SJSA1 (cell line): ENCODE measurements at regions not wholly inside any gene's neighbourhood (a gene's known extent, or its start where the extent isn't known, plus 50 kb on each side); places are given as distances from the start of the nearest gene placed in this dataset.

Experiments used
- DNase-seq, 2 experiments: peaks; one replicate each; pipeline ENCODE4 v3.0.0-alpha.2; 2015 to 2020; ENCODE audit warnings: low spot score in 2 of 2, low read depth in 1 of 2
- H3K27ac ChIP-seq: fragments of 250-450 bp; sonication (Bioruptor Pico); 2 replicates; pipeline ENCODE4 v1.5.1; 2020; ENCODE audit warnings: mild to moderate bottlenecking, moderate library complexity
- H3K27me3 ChIP-seq: fragments of 250-450 bp; sonication (Bioruptor Pico); replicated peaks from 2 replicates; pipeline ENCODE4 v1.5.1; 2020; ENCODE audit warnings: mild to moderate bottlenecking, moderate library complexity
- H3K36me3 ChIP-seq: fragments of 250-450 bp; sonication (Bioruptor Pico); 2 replicates; pipeline ENCODE4 v1.5.1; 2020; ENCODE audit warnings: mild to moderate bottlenecking
- H3K4me1 ChIP-seq: fragments of 250-450 bp; sonication (Bioruptor Pico); replicated peaks from 2 replicates; pipeline ENCODE4 v1.6.1; 2021; ENCODE audit warnings: mild to moderate bottlenecking
- H3K4me3 ChIP-seq: fragments of 250-450 bp; sonication (Bioruptor Pico); 2 replicates; pipeline ENCODE4 v1.5.1; 2020; ENCODE audit warnings: mild to moderate bottlenecking
- H3K9me3 ChIP-seq: fragments of 250-450 bp; sonication (Bioruptor Pico); replicated peaks from 2 replicates; pipeline ENCODE4 v1.5.1; 2020; ENCODE audit warnings: mild to moderate bottlenecking

DNA sequence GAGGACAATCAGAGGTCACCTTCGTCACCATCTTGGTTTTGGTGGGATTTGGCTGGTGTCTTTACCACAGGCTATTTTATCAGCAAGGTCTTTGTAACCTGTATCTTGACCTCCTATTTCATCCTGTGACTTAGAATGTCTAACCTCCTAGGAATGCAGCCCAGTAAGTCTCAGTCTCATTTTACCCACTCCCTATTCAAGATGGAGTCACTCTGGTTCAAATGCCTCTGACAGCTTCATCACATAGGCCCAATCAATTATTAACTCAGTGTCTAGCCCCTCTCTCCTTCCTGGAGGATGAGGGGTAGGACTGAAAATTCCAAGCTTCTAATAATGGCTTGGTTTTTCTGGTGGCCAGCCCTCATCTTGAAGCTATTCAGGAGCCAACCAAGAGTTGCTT is 111.4 kb upstream of the NAP1L1 start:
- no peak overlapping the region for H3K4me3 ChIP-seq
- DNase-seq = no peak

DNA sequence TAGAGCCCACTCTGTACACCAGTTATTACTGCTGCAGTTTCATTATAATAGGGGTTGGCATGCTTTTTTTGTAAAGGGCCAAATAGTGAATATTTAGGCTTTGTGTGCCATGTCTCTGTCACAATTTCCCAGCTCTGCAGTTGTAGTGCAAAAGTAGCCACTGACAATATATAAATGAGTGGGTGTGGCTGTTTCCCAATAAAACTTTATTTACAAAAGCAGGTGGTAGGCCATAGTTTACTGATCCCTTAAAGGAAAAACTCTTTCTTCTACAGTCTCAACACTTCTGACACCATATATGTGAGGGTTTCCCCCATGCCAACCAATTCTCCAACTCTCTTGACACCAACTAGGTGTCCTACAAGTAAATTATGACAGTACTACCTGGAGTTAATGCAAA is 110.2 kb upstream of the NAP1L1 start:
- Histone ChIP-seq H3K9me3 (peaks cover 5% of the 10 kb centered on the region; the same call in 1 of the 2 replicates), H3K27ac (no peak overlapping the region), H3K36me3 (no peaks in the 10 kb centered on the region), H3K4me1 (peaks cover 28% of the 10 kb centered on the region), H3K27me3 (no peaks in the 10 kb centered on the region), H3K4me3 (no peak overlapping the region)
- DNase-seq = no peak

More for the DNA sequence above, 111.4 kb upstream of the NAP1L1 start:
- H3K9me3 ChIP-seq = peaks cover 5% of the 10 kb centered on the region; the same call in 1 of the 2 replicates
- peaks cover 37% of the 10 kb centered on the region for H3K4me1 ChIP-seq
- no peaks in the 10 kb centered on the region for H3K27me3 ChIP-seq
- H3K27ac ChIP-seq = no peak overlapping the region
- H3K36me3 ChIP-seq = no peaks in the 10 kb centered on the region

DNA sequence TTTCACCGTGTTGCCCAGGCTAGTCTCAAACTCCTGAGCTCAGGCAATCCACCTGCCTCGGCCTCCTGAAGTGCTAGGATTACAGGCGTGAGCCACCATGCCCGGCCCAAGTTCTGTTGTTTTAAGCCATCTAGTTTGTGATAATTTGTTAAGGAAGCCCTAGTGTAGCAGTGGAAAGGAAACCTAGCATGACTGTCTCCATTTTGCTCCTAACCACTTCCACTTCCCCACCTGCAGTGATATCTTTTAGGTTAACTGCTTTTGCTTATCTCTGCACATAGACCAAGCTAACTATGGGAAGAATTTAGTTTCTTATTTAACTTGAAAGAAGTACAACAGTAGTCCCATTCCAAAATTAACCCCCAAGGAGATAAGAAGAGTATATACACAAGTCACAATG is 109.5 kb upstream of the NAP1L1 start:
- no peak overlapping the region for H3K27ac ChIP-seq
- H3K27me3 ChIP-seq = no peaks in the 10 kb centered on the region

DNA sequence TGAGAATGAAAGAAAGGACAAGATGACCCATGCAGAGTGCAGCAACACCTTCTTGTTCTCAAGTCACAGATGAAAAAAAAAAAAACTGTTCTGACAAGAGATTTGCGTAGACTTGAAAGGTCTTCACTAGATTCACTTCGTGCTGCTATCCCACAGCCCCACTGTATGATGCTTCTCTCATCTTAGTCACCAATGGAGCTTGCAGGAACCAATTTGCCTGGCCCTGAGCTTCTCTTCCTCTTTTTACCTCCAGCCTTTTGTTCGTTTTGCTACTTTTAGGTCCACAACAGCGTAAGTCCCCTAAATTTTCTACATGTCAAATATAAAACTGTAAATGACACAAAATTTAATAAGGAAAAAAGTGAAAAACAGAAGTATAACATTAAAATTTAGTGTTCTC is 107.9 kb upstream of the NAP1L1 start:
- no peaks in the 10 kb centered on the region for H3K9me3 ChIP-seq
- no peaks in the 10 kb centered on the region for H3K27me3 ChIP-seq
- H3K4me1 ChIP-seq = peaks cover 14% of the 10 kb centered on the region
- H3K4me3 ChIP-seq = no peak overlapping the region
- DNase-seq = no peak
- H3K36me3 ChIP-seq = no peaks in the 10 kb centered on the region
- no peak overlapping the region for H3K27ac ChIP-seq

More for the DNA sequence above, 109.5 kb upstream of the NAP1L1 start:
- DNase-seq = no peak
- Histone ChIP-seq H3K4me3 (no peak overlapping the region), H3K36me3 (no peaks in the 10 kb centered on the region), H3K4me1 (peaks cover 22% of the 10 kb centered on the region), H3K9me3 (peaks cover 5% of the 10 kb centered on the region; the same call in 1 of the 2 replicates)

DNA sequence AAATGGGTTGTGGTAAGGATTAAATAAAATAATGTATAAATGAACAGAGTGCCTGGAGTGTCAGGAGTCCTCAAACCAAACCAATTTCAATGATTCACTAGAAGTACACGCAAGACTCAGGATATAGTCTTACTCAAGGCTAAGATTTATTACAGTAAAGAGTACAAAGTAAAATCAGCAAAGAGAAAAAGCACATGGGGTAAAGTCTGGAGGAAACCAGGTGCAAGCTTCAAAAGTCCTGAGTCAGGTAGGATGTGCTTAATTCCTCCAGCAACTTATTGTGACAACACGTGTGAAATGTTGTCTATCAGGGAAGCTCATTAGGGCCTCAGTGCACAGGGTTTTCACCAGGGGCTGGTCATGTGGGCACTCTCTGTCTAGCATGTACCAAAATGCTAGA is 105.8 kb upstream of the NAP1L1 start:
- Histone ChIP-seq H3K27me3 (no peaks in the 10 kb centered on the region), H3K36me3 (no peaks in the 10 kb centered on the region), H3K4me1 (0 out of 2 replicates have a peak, but pooled peaks cover 6% of the 10 kb centered on the region), H3K9me3 (no peaks in the 10 kb centered on the region), H3K4me3 (no peak overlapping the region), H3K27ac (no peak overlapping the region)
- no peak for DNase-seq

DNA sequence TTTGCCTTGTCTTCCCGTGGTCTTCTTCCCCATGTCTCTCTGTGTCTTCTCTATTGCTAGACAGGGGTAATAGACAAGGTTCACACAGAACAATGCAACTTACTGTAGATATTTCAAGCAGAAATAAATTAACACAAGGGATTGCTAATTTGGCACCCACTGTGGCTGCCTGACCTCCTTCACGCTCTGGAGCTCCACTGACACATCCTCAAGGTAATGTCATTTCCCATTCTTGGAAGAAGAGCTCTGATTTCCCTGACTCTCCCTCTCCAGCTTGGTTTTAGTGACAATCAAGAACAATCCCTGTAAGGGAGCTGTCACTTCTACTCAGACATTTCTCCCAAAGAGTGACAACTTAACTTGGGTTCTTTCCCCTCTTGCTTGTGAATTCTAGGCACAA is 105.4 kb upstream of the NAP1L1 start:
- Histone ChIP-seq H3K4me1 (0 out of 2 replicates have a peak, but pooled peaks cover 6% of the 10 kb centered on the region), H3K27ac (no peak overlapping the region), H3K9me3 (no peaks in the 10 kb centered on the region), H3K36me3 (no peaks in the 10 kb centered on the region), H3K27me3 (no peaks in the 10 kb centered on the region), H3K4me3 (no peak overlapping the region)
- DNase-seq = no peak

DNA sequence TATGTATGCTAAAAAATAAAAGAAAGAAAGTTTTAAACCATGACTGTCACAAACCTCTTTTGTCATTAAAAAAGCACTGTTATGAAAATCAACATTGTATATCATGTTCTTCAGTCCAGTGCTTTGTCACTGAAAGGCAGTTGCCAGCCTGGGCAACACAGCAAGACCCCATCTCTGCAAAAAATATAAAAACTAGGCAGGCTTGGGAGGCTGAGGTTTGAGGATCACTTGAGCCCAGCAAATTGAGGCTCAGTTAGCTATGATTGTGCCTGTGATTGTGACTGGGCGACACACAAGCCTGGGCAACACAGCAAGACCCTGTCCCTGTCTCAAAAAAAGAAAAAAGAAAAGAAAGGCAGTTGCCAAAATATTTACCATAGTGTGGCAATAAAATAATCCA is 102.7 kb upstream of the NAP1L1 start:
- H3K36me3 ChIP-seq = no peaks in the 10 kb centered on the region
- DNase-seq = no peak
- H3K27me3 ChIP-seq = no peaks in the 10 kb centered on the region

DNA sequence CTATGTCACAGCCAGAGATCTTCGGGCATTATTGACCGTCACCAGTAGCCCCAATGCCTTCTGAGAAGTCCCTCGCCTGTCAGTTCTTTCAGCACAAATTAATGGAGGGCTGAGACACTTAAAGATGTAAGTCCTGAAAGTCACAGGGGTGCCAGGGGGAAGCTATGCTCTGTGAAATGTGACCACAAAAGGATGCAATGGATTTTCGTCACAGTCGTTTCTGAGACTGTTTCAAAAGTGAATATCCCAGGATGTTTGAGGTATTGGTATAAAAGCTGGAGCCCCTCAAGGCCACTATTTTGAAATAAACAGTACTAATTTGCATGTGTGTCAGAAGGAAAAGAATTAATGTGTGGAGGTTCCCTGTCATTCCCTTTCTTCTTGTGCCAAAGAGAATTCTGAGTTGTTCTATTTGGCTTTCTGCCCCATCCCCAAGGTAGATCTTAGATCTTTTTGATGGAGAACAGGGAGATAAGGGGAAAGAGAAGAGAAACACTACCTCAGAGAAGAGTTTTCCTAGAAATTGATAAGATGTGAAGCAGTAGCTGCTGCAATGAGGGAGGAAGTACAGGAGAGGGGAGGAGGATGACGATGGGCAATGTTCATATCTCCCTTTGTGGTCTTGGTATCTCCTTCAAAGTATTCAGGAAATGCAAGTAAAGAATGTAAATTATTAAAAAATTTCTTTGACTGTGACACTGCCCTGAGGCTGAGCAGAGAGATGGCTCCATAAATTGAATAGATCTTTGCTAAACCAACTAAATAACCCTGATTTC is 101.8 kb upstream of the NAP1L1 start:
- Histone ChIP-seq H3K4me3 (no peak overlapping the region), H3K27me3 (no peaks in the 10 kb centered on the region), H3K9me3 (no peaks in the 10 kb centered on the region), H3K4me1 (peaks cover 21% of the 10 kb centered on the region), H3K36me3 (no peaks in the 10 kb centered on the region), H3K27ac (no peak overlapping the region)
- no peak for DNase-seq

More for the DNA sequence above, 102.7 kb upstream of the NAP1L1 start:
- Histone ChIP-seq H3K4me3 (no peak overlapping the region), H3K4me1 (peaks cover 21% of the 10 kb centered on the region), H3K27ac (no peak overlapping the region), H3K9me3 (no peaks in the 10 kb centered on the region)

DNA sequence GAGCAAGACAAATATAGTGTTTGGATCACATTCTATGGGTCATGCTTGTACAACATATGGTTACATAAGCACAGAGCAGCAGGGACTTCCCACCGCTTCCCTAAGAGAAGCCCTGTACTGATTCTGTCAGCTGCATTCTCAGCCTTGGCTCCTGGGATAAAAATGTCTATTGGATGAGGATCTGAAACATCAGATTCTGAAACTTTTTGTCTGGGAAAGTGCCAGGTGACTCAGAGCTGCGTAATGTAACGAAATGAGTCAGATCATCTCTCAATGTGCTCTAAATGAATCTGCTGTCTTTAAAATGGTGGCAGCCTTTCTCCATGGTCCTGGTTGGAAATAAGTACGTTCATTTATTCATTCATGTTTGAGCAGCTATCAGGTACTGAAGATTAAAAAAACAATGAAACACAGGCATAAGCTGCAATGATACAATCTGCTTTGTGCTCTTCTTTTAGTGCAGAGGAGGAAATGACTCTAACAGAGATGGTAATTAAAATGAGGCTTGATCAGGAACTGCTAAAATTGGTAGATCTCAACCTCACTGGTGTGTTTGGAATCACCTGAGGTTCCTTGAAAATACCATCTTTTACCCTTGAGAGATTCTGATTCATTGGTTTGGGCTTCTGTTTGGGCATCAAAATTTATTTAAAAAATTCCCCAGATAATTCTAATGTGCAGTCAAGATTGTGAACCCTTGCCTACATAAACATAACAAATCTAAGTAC is 99.1 kb upstream of the NAP1L1 start:
- Histone ChIP-seq H3K9me3 (no peaks in the 10 kb centered on the region), H3K36me3 (no peaks in the 10 kb centered on the region), H3K27ac (peak overlapping the region; percentile 55), H3K4me1 (peaks cover 21% of the 10 kb centered on the region), H3K4me3 (no peak overlapping the region), H3K27me3 (no peaks in the 10 kb centered on the region)
- DNase-seq = peak; percentile 85 to 89

DNA sequence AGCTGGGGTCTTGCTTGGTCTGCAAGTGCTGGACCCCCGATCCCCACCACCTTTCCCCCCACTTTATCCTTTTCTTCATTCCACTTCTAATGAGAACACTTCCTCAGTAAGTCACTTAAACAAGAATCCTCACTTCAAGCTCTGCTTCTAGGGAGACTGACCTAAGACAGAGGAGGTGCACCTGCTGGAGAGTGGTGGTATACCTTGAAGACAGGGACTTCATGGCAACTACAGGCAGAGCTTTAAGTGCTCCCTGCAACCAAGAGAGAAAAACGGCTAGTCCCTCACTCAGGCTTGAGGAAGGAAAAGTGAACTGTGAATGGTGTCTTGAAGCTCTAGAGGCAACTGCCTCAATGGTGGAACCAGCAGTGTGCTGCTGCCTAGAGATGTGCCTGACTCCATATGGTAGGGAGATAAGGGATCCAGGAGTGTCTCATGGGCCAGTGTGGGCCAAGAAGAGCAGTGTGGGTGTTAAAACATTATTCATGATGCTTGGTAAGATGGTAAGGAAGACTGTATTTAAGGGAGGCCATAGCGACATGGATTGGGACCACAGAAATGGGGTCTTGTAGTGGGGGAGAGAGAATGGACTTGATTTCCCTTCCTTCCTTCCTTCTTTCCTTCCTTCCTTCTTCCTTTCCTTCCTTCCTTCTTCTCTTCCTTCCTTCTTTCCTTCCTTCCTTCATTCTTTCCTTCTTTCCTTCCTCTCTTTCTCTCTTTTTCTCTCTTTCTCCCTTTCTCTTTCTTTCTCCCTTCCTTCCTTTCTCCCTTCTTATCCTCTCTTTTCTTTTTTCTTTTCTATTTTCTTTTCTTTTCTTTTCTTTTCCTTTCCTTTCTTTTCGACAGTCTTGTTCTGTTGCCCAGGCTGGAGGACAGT is 96.2 kb upstream of the NAP1L1 start:
- H3K4me3 ChIP-seq = no peak overlapping the region
- no peaks in the 10 kb centered on the region for H3K27me3 ChIP-seq
- no peaks in the 10 kb centered on the region for H3K36me3 ChIP-seq
- DNase-seq = no peak
- H3K9me3 ChIP-seq = no peaks in the 10 kb centered on the region
- H3K4me1 ChIP-seq = peaks cover 15% of the 10 kb centered on the region
- no peak overlapping the region for H3K27ac ChIP-seq

DNA sequence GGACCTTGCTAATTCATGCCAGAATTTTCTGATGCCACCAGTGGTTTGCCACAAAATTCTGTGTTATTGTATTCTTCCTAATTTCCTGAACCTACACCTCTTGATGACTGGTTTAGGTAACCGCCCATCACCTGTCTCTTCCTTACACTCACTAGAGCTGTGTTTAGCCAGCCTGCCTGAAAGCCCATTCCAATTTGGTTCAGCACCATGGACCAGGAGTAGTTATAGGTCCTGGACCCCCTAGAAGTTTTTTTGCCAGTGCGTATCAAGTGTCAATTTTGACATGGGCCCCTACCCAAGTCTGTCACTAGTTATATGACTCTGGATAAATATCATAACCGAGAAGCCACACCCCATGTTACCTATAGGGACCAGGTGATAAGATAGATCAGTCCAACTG is 94.0 kb upstream of the NAP1L1 start:
- no peaks in the 10 kb centered on the region for H3K36me3 ChIP-seq

DNA sequence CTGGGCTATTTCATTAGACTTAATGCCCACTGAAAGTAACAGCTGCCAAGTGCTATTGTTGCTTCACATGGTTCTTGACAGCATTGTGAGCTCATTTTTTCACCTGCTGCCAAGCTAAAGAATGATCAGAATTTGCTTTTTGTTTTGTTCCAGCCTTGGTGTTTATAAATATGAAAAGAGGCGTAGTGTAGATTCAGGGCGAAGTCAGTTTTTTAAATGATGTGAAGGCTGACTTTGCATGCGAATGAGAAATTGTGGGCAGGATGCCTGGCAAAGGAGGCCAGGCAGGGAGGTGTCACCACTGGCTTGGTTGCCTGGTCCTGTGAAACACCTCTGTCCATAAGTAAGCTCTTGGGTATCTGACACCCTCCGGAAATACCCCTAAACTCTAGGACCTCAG is 93.3 kb upstream of the NAP1L1 start:
- no peak for DNase-seq
- H3K27ac ChIP-seq = no peak overlapping the region
- no peaks in the 10 kb centered on the region for H3K9me3 ChIP-seq
- H3K36me3 ChIP-seq = no peaks in the 10 kb centered on the region
- H3K27me3 ChIP-seq = no peaks in the 10 kb centered on the region
- H3K4me1 ChIP-seq = peaks cover 3% of the 10 kb centered on the region
- H3K4me3 ChIP-seq = no peak overlapping the region

More for the DNA sequence above, 94.0 kb upstream of the NAP1L1 start:
- no peaks in the 10 kb centered on the region for H3K27me3 ChIP-seq
- no peak overlapping the region for H3K27ac ChIP-seq
- peaks cover 9% of the 10 kb centered on the region for H3K4me1 ChIP-seq
- H3K9me3 ChIP-seq = no peaks in the 10 kb centered on the region
- no peak overlapping the region for H3K4me3 ChIP-seq
- DNase-seq = no peak

DNA sequence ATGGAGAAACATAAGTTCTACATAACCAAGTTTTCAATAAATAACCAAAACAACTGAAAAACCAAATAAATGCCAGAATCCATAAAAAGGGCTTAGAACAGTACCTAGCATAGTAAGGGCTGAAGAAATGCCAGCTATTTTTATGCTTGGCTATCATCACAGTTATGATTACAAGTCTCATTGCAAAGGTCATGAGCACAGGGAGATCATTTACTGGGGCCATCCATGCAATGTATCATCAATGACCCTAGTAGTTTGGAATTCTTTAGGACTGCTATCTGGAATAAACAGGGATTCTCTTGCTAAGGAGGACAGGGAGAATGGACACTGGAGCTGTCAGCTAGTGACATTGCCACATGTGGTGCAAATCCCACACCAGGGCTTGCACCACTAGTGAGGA is 92.5 kb upstream of the NAP1L1 start:
- no peaks in the 10 kb centered on the region for H3K36me3 ChIP-seq
- H3K27me3 ChIP-seq = no peaks in the 10 kb centered on the region
- no peak for DNase-seq
- H3K4me3 ChIP-seq = no peak overlapping the region
- H3K27ac ChIP-seq = no peak overlapping the region
- no peaks in the 10 kb centered on the region for H3K9me3 ChIP-seq
- no peaks in the 10 kb centered on the region for H3K4me1 ChIP-seq
